Activated CD8-positive, alpha-beta memory T cell treated with anti-CD3 and anti-CD28 coated beads, Interleukin-2, amount 50 U/mL, for 48 hours (primary cell): ENCODE measurements at regions not wholly inside any gene's neighbourhood (a gene's known extent, or its start where the extent isn't known, plus 50 kb on each side); places are given as distances from the start of the nearest gene placed in this dataset.
"Not testable (repeated sequence)": the region's sequence is repeated elsewhere in the genome, so short reads cannot be mapped to it uniquely, and the experiment has no call there.

Experiments
- DNase-seq: peaks from one replicate; pipeline ENCODE4 v3.0.0-alpha.2; 2020

DNA sequence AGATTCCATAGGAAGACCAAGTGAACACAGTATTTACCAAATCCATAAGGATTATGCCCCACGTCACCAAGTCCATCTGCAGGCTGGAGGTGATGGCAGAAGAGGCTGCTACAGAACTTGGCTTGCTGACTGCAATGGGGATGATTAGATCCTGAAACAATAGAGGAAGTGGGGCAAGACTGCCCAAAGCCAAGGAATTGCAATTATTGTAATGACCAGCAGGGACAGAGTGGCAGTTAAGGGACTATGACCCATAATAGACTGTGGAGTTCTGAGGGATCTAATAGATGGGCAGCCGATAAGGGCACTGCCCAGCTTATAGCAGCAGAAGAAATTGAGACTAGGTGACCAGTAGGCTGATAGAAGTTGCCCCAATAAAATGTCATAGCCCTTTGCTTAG lies 108.4 kb downstream of the MINAR1 start:
- DNase-seq: no peak

- no peak for DNase-seq
These were observed 109.1 kb downstream of the MINAR1 start for GRCh38 chr15:79541196-79541595.

GRCh38 chr15:79543097-79543496 lies 111.0 kb downstream of the MINAR1 start:
- DNase-seq: no peak

DNA sequence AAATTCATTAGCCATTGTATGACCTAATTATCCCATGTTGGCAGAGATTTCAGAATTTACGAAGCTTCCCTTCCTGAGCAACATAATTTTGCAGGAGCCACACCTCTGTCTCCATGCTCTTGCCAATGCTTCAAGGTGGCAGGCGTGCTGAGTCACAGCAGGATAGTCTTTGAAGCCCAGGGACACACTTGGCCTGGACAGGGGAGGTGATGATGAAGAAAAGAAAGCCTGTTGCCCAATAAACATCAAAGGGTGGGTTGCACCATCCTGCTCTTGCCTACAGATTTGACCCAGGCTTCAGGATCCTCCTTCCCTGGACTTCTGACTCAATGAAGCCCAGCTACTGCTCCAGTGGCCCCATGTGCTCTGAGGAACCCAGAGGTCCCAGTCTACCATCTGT lies 117.1 kb downstream of the MINAR1 start:
- DNase-seq: no peak

- no peak for DNase-seq
These were observed 128.2 kb downstream of the MINAR1 start for GRCh38 chr15:79560384-79560783.

- no peak for DNase-seq
These were observed 129.8 kb downstream of the MINAR1 start for GRCh38 chr15:79561982-79562381.

DNA sequence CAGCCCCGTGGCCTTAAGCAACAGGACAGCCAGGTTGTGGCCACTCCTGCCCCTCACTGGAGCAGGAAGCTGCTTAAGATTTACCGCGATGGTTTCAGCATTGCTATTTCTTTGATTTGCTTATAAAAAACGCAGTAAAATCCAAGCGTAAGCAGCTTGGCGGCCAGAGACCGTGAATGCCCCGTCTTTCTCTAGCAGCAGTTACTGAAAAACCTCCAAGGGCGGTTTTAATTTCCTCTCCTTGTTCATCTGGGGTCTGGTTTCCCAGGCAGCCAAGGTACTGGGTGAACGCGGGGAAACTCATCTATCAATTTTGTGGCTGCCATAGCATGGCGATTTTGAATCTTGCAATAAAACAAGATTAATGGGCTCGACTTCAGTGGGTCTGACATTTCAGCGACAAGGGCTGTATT lies 130.3 kb downstream of the MINAR1 start:
- no peak for DNase-seq

DNA sequence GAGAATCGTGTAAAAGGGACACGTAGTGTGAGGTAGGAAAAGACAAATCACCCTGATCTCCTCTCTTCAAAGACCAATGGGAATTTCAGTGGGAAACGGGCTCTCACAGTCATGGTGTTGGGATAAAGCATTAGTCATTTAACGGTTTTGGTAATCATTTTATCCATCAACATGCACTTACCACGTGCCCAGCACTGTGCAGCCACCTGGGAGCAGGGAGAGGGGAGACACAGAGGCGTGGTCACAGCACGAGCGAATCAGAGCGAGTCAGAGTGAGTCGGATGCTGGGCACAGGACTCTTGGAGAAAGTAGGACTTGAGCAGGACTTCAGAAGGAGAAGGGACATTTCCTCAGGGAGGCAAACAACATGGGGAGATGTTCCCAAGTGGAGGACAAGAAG lies 130.8 kb downstream of the MINAR1 start:
- DNase-seq: no peak

GRCh38 chr15:79570004-79570403 lies 137.9 kb downstream of the MINAR1 start:
- DNase-seq: no peak

DNA sequence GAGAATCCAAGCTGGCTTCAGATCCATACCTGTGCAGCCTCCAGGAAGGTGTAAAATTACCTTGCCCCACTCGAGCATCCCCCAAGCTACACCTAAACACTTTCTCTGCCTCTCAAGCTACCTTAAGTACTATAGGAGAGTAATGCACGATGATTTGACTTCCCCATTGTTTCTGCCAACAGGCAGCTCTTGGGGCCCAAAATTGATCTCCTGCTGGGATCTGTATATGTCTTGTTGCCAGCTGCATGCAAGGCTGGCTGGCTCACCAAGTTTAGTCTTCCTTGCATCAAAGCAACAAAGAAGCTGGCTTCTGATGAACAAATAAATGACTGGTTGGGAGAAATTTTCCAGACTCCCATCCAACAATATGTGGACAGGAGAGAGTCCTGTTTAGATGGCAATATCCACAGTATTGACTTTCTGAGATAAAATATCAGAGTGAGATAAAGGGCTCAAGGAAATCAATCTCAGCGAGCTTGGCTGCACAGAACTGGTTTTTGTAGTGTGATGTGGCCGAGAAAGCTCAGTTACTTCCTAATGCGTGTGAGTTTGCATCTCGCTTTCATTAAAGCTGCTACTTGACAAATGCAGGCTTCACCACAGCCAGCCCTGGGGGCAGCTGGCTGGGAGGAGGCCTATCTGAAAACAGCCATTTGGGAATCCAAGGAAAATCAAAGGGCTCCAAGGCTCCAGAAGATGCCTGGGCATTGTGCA lies 140.7 kb downstream of the MINAR1 start:
- no peak for DNase-seq

DNA sequence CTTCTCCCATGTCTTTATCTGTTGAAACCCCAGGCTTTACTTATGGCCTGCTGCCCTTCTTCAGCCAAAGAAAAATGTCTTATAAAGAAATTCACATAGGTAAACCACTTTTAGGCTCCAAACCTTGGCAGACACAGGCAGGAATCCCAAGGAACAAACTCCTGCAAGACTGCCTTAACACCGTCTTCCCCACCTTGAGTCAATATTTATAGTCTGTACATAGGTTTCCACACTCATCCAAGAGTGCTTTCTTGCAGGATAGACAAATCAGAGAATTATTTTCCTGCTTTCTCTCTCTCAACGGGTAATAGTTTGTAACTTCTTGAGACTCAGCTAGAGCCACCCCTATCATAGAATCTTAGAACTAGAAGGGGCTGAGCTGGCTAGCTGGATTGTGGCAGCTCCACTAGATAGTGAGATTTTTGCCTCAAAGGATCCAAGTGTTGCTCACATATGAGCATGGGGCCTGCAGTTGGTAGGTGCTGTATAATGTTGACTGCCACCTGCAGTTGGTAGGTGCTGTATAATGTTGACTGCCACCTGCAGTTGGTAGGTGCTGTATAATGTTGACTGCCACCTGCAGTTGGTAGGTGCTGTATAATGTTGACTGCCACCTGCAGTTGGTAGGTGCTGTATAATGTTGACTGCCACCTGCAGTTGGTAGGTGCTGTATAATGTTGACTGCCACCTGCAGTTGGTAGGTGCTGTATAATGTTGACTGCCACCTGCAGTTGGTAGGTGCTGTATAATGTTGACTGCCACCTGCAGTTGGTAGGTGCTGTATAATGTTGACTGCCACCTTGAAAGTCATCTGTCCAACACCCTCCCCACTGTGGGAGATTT lies 142.5 kb downstream of the MINAR1 start:
- DNase-seq: not testable (repeated sequence)

DNA sequence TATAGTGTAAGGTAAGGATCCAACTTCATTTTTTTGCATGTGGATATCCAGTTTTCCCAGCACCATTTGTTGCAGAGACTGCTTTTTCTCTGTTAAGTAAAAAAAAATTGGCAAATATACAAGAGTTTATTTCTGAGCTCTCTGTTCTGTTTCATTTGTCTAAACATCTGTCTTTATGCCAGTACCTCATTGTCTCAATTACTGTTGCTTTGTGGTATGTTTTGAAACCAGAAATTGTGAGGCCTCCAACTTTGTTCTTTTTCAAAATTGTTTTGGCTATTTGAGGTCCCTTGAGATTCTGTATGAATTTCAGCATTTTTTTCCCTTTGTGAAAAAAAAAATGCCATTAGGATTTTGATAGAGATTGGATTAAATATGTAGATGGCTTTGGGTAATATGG lies 150.5 kb downstream of the MINAR1 start:
- no peak for DNase-seq

DNA sequence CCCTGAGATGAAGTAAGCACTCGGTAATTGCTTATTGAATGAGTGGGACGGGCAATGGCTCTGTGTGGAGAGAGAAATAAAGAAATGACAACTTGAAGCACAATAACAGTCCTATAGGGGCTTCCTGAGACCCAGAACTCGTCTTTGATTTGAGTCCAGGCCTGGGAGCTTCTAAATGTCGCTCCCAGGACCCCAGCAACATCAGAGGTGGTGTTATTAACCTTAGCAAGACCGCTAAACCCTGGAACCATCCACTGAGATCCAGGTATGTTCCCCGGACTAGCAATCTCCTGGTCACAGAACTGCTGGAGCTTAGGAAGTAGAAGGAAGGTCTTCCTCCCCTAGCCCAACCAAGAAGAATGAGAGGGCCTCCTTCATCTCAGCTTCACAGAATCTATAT lies 160.0 kb downstream of the MINAR1 start:
- no peak for DNase-seq

DNA sequence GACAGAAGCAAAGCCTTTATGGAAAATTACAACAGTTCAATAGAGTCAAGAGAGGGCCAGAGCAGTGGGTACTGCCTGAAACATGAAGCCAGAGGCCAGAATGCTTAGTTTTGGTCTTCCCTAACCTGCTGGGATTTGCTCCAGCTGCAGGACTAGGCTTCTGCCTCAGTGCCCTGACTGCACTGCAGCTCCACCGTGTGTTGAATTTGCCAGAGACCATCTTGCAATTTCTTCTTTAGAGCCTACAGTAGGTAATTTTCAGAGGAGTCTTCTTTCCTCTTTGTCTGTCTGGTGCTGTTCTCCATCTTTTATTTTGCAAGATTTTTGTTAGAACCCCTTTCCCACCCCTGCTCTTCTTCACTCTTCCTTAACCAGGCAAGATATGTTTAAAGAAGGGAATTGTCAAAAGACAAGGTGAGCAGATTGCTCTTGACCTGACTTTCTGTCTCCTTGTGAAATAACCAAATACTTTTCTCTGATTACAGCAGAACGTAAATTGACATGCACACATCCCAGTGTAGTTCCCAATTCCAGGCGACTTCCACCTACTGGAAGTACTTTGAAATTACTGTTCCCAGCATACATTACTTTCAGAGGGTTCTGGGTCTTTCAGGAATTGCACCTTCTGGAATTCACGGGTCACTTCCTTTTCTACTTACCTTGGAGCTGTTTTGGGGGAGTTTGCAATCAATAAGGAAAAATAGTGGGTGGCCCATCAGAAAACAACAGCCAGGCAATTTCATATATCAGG lies 161.2 kb downstream of the MINAR1 start:
- DNase-seq: no peak

GRCh38 chr15:79595306-79595705 lies 163.2 kb downstream of the MINAR1 start:
- no peak for DNase-seq

- DNase-seq: peak; percentile 61
These were observed 164.0 kb downstream of the MINAR1 start for GRCh38 chr15:79595995-79596622.

- no peak for DNase-seq
These were observed 166.5 kb downstream of the MINAR1 start for GRCh38 chr15:79598639-79599038.

DNA sequence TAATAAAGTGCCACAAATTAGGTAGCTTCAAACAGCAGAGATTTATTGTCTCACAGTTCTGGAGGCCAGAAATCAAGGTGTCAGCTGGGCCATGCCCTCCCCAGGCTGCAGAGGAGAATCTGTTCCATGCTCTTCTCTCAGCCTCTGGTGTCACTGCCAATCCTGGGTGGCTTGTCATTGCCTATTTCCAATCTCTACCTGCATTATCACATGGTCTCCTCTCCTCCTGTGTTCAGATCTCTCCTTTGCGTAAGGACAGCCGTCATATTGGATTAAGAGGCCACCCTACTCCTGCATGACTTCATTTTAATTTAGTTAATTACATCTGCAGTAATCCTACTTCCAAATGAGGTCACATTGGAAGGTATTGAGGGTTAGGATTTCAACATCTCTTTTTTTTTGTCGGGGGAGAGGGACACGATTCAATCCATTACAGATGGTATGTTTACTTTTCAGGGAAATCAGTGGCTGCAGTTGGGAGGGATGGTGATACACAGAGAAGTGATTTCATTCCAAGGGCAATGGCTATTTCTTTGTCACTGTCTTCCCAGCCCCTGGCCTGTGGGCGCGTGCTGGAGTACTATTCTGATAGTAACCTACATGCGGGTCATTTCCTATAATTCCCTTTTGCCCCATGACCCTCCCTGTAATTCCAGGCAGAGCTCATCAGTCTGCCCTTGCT lies 169.4 kb downstream of the MINAR1 start:
- no peak for DNase-seq

- DNase-seq: no peak
These were observed 170.0 kb downstream of the MINAR1 start for GRCh38 chr15:79602180-79602579.

DNA sequence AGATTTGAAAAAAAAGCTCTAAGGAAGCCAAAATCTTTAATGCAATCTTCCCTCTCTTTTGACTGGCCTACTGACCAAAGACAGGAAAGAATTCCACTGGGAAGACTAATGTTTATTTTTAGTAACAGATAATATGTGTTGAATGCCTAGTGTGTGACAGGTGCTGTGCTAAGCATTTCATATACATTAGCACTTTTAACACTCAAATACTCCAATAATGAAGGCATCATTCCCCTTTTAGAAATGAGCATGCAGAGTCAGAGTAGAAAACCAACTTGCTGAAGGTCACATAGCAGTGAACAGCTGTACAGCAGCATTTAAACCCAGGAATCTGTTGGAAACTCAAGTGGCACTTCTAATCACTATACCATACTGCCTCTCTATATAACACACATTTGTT lies 170.6 kb downstream of the MINAR1 start:
- DNase-seq: no peak

DNA sequence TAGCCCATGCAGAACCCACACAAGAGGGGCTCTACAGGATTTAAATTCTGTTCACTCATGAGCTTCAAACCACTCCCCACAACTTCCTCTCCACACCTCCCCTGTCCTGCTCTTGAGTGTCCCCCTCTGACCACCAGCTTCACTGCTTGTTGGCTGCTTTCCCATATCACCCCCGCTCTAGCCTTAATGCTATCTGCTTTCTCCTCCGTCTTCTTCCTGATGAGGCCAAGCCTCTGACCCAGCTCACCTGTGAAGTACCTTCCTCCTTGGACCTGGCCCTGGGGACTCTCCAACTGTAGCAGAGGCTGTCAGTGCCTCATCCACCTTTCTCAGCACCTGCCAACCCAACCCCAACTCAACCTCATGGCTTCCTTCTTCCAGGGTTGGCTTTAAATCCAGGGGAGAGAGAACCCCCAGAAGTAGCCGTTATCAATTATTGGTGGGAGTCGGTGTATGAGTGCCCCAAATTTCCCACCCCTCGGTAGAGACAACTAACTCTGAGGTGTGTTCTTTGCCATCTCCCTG lies 174.8 kb downstream of the MINAR1 start:
- no peak for DNase-seq
